GM19324 (cell line): ENCODE measurements at regions not wholly inside any gene's neighbourhood (a gene's known extent, or its start where the extent isn't known, plus 50 kb on each side); places are given as distances from the start of the nearest gene placed in this dataset.

Experiments
- ATAC-seq: cut with Tn5 transposase; IDR thresholded peaks from one replicate; pipeline ENCODE4 v1.9.1; 2021; ENCODE audit warnings: mild to moderate bottlenecking, moderate library complexity; ENCODE audit not compliant: unreplicated experiment, low FRiP score

GRCh38 chr21:39061766-39062165 lies 121.5 kb downstream of the PSMG1 start:
- ATAC-seq = no peak

GRCh38 chr21:39060485-39061083 lies 122.7 kb downstream of the PSMG1 start:
- ATAC-seq = no peak

GRCh38 chr21:39057121-39057520 lies 126.1 kb downstream of the PSMG1 start:
- no peak for ATAC-seq

- ATAC-seq = no peak
Measured at GRCh38 chr21:39056636-39057035, 126.6 kb downstream of the PSMG1 start.

GRCh38 chr21:39055167-39055767 lies 128.0 kb downstream of the PSMG1 start:
- ATAC-seq = no peak

- no peak for ATAC-seq
Measured at GRCh38 chr21:39054066-39054465, 129.2 kb downstream of the PSMG1 start.

GRCh38 chr21:39053126-39053525 lies 130.1 kb downstream of the PSMG1 start:
- ATAC-seq = no peak

- ATAC-seq = no peak
Measured at GRCh38 chr21:39052718-39053117, 130.5 kb downstream of the PSMG1 start.

- no peak for ATAC-seq
Measured at GRCh38 chr21:39051588-39051949, 131.7 kb downstream of the PSMG1 start.

GRCh38 chr21:39050841-39051587 lies 132.2 kb downstream of the PSMG1 start:
- no peak for ATAC-seq

- no peak for ATAC-seq
Measured at GRCh38 chr21:39048574-39048973, 134.7 kb downstream of the PSMG1 start.

GRCh38 chr21:39048064-39048463 lies 135.2 kb downstream of the PSMG1 start:
- no peak for ATAC-seq

- ATAC-seq = no peak
Measured at GRCh38 chr21:39047046-39047445, 136.2 kb downstream of the PSMG1 start.

GRCh38 chr21:39046236-39046916 lies 136.9 kb downstream of the PSMG1 start:
- ATAC-seq = no peak

- ATAC-seq = no peak
Measured at GRCh38 chr21:39041816-39042215, 141.4 kb downstream of the PSMG1 start.

- ATAC-seq = no peak
Measured at GRCh38 chr21:39040494-39041110, 142.6 kb downstream of the PSMG1 start.

GRCh38 chr21:39037807-39038405 lies 145.3 kb downstream of the PSMG1 start:
- ATAC-seq = no peak

- no peak for ATAC-seq
Measured at GRCh38 chr21:39036581-39036980, 146.7 kb downstream of the PSMG1 start.

GRCh38 chr21:39034590-39035536 lies 148.4 kb downstream of the PSMG1 start:
- ATAC-seq = no peak
